SW480 (cell line): ENCODE measurements at regions not wholly inside any gene's neighbourhood (a gene's known extent, or its start where the extent isn't known, plus 50 kb on each side); places are given as distances from the start of the nearest gene placed in this dataset.

Experiments used
- DNase-seq: peaks from one replicate; pipeline ENCODE4 v3.0.0-alpha.2; 2016; ENCODE audit warnings: low spot score

DNA sequence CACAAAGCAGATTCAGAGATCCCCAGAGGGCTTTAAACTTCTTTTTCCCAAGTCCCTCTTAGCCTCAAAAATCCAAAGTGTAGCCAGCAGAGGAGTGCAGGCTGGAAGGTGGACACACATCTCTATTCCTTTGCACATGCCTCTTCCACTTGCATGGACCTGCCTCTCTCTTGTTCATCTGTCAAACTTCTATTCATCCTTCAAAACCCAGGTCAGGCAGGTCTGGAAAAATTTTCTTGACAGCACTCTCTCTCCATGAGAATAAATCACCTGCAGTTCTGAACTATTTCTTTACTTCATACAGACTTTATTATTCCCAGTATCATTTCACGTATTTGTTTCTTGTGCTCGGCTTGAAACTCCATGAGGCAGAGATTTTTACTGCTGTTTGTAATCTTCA lies 127.5 kb downstream of the SS18 start:
- no peak for DNase-seq

GRCh38 chr18:25962176-25962575 lies 128.2 kb downstream of the SS18 start:
- no peak for DNase-seq

DNA sequence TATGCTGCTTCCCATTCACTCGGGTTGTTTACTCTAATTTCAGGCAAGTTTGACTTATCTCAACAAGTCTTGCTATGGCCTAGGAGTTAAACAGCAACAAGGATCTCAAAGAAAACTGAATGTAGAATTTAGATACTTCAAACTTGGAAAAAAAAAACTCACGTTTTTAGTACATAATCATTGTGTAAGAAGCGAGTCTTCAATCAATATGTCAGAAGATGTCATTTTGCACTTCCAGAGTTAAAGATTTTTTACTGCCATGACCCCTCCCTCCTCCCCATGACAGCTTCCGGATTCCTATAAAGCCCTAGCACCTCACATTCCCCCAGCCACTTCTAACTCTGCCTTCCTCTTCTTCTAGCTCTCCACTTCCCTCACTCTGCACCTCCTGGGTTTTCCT lies 133.4 kb downstream of the SS18 start:
- no peak for DNase-seq

GRCh38 chr18:25953111-25953510 lies 137.3 kb downstream of the SS18 start:
- no peak for DNase-seq

GRCh38 chr18:25950321-25950720 lies 140.1 kb downstream of the SS18 start:
- DNase-seq: no peak

DNA sequence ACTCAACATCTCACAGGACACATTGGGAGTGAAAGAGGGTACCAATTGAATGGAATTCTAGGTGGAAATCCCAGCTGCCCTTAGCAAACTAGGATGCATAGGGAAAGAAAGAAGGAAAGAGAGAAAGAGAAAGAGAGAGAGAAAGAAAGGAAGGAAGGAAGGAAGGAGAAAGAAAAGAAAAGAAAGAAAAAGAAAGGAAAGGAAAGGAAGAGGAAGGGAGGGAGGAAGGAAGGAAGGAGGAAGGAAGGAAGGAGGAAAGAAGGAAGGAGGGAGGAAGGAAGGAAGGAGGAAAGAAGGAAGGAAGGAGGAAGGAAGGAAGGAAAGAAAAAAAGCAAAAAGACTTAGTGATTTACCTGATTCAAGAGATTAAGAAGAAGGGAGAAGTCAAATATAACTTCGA lies 143.9 kb downstream of the SS18 start:
- no peak for DNase-seq

DNA sequence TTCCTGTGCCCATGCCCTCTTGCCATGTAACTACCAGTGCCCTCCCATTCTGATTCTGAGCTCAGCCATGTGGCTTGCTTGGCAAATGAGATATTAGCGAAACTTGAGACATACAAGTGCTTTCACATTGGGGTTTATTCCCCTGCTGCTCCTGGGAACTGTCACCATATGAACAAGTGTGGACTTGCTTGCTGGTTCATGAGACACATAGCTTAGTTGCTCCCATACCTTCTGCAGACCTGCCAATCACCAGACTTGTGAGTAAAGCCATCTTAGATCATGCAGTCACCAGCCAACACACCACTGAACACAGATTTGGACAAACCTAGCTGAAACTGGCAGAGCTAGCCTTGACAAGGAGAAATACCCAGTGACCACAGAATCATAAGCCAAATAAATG lies 155.1 kb downstream of the SS18 start:
- DNase-seq: no peak

- no peak for DNase-seq
Measured at GRCh38 chr18:25931126-25931525, 159.3 kb downstream of the SS18 start.

- no peak for DNase-seq
Measured at GRCh38 chr18:25929787-25930186, 160.6 kb downstream of the SS18 start.

DNA sequence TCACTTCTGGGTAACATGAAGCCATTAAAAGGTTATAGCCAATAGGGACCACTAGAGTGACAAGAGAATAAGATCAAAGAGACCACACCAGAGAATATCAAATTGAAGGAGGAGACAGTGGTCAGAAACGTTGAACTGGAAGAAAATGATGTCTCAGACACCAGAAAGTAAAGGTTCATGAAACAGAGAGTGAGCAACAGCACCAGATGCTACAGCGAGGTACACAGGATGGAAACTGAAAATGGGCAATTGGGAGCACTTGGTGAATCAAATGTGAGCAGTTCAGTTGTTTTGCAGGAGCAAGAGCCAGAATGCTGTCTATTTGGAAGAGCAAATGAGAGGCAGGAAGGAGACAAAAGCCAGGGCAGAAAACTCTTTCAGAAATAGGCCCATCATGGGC lies 162.6 kb downstream of the SS18 start:
- DNase-seq: peak; percentile 3

DNA sequence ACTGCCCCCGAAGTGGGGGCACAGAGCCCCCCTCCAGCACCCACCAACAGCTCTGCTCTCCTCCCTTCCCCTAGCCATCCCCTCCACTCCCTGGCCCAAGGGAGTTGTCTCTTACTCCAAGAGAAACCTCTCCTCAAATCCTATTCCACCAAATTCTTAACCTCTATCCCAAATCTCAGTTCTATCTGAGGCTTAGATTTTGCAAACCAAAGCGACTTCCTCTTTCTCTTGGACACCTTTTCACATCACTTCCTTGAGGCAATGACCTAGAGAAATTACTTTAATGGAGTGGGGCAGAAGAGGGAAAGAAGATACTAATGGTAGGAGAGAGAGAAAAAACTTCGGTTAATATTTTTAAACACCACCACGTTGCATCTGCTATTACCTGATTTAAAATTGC lies 167.2 kb downstream of the SS18 start:
- no peak for DNase-seq

DNA sequence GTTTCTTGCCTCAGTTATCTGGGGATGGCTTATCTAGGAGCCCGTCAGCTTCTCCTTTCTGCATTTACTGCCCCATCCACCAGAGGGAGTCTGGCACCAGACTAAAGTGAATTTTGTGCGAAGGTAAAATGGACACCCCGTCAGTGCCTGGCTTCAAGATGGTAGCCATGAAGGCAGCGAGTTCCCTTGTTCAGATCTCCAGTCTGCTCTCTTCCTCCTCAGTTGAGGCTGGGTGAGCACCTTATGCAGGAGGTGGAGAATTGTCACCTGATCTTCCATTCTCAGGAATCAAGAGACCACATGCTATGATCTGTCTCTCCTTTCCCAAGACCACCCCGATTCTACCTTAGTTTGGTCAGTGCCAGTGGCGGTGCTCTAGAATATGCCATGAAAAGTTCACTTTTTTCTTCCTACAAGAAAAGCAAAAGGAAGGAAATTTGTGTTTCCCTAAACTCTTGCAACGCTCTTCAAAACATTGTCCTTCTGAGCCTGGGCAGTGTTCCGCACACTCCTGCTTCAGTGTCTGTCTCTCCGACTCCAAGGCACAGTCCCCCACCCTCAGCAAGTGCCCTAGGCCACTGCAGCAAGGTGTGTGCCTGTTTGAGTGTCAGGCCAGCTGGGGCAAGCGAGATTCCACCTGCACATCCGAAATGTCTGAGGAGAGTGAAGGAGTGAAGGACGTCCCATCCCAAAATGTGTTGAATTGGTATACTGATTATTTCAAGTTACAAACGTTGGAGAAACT lies 168.6 kb downstream of the SS18 start:
- DNase-seq: peak; percentile 18

DNA sequence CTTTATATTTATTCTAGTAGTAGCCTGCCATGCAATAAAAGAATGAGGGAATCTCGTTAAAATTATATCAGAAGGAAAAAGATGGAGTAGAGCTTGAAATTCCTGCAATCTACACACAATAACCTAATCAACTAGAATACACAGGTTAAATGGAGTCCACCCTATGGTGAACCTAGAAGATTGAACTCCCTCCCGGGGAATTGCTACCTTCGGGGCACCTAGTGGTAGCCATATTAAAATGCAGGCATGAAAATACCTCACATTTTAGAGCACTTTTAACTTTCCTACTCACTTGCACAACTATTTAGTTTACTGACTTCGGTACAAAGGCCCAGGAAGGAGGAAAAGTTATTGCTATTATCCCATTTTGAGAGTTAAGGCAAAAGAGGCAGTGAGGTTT lies 174.5 kb downstream of the SS18 start:
- DNase-seq: no peak

- no peak for DNase-seq
Measured at GRCh38 chr18:25898965-25899364, 191.4 kb downstream of the SS18 start.

- no peak for DNase-seq
Measured at GRCh38 chr18:25896956-25897355, 193.5 kb downstream of the SS18 start.

DNA sequence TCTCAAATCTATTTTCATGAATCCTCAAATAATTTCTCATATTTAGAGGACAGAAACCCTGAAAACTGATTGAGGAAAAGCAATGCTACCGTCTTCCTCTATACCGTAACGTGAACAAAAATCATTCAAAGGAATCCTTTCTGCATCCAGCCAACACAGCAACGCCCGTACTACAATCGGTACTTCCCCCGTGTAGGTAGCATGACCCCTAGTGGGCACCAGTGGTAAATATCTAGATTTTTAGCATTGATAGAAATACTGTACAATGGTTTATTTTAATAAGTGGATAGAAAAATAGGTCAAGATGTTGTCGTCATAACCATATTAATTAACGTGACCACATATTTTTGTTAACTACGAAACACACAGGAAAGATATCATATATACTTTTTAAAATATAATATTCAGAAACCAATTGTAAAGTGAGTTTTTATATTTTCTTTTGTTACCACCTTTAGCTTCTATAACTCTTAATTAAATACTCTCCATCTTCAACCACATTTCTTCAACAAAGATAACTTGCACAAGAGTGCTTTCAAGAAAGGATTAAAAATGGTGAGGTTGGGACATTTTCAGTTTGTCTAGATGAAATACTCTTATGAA lies 194.1 kb downstream of the SS18 start:
- peak; percentile 28 for DNase-seq

- DNase-seq: no peak
Measured at GRCh38 chr18:25895518-25895917, 194.9 kb downstream of the SS18 start.

DNA sequence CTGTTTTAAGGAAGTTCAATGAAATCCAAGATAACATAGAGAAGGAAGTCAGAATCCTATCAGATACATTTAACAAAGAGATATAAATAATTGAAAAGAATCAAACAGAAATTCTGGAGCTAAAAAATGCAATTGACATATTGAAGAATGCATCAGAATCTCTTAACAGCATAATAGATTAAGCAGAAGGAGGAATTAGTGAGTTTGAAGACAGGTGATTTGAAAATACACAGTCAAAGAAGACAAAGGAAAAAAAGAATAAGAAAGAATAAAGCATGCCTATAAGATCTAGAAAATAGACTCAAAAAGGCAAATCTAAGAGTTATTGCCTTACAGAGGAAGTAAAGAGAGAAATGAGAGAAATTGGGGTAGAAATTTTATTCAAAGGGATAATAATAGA lies 204.1 kb downstream of the SS18 start:
- DNase-seq: no peak

GRCh38 chr18:25883091-25883490 lies 207.3 kb downstream of the SS18 start:
- DNase-seq: no peak

DNA sequence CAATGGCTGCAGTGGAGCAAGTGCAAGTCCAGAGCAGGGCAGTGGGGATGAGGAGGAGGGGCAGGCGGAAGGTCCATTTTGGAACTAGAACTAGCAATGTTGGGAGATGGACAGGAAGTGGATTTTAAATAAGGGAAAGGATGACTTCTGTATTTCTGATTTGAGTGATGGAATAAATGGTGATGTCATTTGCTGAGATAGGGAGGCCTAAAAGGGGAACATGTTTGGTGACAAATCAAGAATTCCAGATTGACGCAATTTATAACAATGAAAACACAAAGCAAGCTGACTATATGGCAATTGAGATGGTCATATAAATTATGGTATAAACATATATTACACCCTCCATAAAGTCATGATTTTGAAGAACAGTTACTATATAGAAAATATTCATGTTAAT lies 209.3 kb downstream of the SS18 start:
- DNase-seq: no peak

DNA sequence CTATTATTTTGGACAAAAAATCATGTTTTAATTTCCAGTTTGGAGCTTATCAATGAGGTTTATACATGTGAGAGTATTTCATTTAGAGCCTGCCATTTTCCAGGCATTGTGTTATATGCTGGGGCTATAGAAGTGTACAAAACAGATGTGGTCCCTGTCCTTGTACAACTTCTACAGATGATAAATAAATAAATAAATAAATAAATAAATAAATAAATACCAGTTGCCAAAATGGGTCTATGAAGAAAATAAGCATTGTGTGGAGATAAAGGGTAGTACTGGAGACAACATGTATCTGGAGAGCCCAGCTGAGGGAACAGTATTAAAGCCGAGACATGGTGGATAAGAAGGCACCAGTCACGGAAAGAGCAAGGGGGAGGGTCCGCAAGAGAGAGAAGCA lies 210.0 kb downstream of the SS18 start:
- DNase-seq: no peak

- no peak for DNase-seq
Measured at GRCh38 chr18:25876330-25876948, 214.0 kb downstream of the SS18 start.

DNA sequence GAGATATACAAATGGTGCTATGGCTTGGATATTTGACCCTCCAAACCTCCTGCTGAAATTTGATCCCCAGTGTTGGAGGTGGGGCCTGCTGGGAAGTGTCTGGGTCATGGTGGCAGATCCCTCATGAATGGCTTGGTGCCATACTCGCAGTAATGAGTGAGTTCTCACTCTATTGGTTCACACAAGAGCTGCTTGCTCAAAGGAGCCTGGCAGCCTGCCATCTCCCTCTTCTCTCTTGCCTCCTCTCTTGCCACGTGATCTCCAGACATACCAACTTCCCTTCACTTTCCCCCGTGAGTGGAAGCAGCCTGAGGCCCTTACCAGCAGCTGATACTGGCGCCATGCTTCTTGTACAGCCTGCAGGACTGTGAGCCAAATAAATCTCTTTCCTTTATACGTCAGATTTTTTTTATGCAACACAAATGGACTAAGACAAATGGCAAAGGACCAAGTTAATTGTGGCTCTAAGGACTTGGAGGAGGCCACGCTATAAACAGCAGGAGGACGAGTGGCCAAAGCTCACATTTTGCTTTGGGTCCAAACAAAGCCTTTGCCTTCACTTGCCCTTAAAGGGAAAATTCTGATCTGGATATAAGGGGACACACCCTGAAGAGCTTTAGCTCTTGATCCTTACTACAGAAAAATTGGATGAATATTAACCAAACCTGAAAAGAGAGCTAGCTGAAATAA lies 214.7 kb downstream of the SS18 start:
- DNase-seq: no peak
